ENCODE measurements at regions not wholly inside any gene's neighbourhood (a gene's known extent, or its start where the extent isn't known, plus 50 kb on each side); places are given as distances from the start of the nearest gene placed in this dataset.

- Histone ChIP-seq H3K27ac (no peak overlapping the region), H3K27me3 (no peaks in the 10 kb centered on the region), H3K4me3 (no peak overlapping the region), H3K36me3 (no peaks in the 10 kb centered on the region), H3K4me1 (no peaks in the 10 kb centered on the region), H3K9me3 (no peaks in the 10 kb centered on the region)
- TF ChIP-seq POLR2A (IDR thresholded peaks at IDR 0.05) = no peak
- TF ChIP-seq, protein P1, sequence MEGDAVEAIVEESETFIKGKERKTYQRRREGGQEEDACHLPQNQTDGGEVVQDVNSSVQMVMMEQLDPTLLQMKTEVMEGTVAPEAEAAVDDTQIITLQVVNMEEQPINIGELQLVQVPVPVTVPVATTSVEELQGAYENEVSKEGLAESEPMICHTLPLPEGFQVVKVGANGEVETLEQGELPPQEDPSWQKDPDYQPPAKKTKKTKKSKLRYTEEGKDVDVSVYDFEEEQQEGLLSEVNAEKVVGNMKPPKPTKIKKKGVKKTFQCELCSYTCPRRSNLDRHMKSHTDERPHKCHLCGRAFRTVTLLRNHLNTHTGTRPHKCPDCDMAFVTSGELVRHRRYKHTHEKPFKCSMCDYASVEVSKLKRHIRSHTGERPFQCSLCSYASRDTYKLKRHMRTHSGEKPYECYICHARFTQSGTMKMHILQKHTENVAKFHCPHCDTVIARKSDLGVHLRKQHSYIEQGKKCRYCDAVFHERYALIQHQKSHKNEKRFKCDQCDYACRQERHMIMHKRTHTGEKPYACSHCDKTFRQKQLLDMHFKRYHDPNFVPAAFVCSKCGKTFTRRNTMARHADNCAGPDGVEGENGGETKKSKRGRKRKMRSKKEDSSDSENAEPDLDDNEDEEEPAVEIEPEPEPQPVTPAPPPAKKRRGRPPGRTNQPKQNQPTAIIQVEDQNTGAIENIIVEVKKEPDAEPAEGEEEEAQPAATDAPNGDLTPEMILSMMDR (IDR thresholded peaks at IDR 0.05) = no peak
- intact Hi-C loops (cut with DNase I) = no loop called here
- WGBS, 2 donors = 59 to 65% methylated on average over 4 of the region's 4 CpGs
- DNase-seq = no peak
Observed at GRCh38 chr10:117635826-117636225, 93.3 kb downstream of the EMX2 start.

GRCh38 chr10:117638200-117638599, 95.7 kb downstream of the EMX2 start:
- no peak for TF ChIP-seq POLR2A (IDR thresholded peaks at IDR 0.05)
- TF ChIP-seq, protein P1 (IDR thresholded peaks at IDR 0.05) = no peak
- intact Hi-C loops (cut with DNase I) = no loop called here
- no peak for DNase-seq
- Histone ChIP-seq H3K4me1 (no peaks in the 10 kb centered on the region), H3K27me3 (peaks cover 0 to 5% (median 0%) of the 10 kb centered on the region in 4 donors), H3K9me3 (no peaks in the 10 kb centered on the region), H3K4me3 (no peak overlapping the region), H3K36me3 (no peaks in the 10 kb centered on the region), H3K27ac (no peak overlapping the region)
- 91 to 94% methylated on average over 2 of the region's 2 CpGs for WGBS, 2 donors

DNA sequence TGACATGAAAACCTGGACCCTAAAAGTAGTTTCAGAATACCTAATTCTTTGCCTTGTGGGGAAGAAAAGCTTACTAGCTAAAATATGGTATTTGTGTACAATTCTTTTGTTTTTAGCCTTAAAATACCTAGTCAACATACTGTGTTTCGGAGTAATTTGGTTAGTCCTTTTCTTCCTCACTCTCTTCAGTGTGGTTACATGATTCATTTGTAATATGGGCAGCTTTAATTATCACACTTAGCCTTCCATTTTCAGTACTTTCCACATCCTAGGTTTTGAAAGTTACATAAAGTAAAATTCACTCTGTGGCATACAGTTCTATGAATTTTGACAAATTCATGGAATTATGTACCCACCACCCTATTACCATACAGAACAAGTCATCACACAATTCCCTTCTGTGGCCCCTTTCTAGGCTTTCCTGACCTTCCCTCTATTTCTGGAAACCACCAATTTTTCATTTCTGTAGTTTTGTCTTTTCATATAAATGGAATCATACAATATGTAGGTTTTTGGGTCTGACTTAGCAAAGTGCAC, 96.2 kb downstream of the EMX2 start:
- TF ChIP-seq, protein P1 (IDR thresholded peaks at IDR 0.05) = no peak
- TF ChIP-seq POLR2A (IDR thresholded peaks at IDR 0.05) = no peak
- Histone ChIP-seq H3K27ac (no peak overlapping the region), H3K27me3 (peaks cover 0 to 5% (median 0%) of the 10 kb centered on the region in 4 donors), H3K4me3 (no peak overlapping the region), H3K9me3 (no peaks in the 10 kb centered on the region), H3K4me1 (no peaks in the 10 kb centered on the region), H3K36me3 (no peaks in the 10 kb centered on the region)
- WGBS, 2 donors = 50 to 61% methylated on average over 1 of the region's 1 CpG
- no peak for DNase-seq
- intact Hi-C loops (cut with DNase I) = no loop called here

DNA sequence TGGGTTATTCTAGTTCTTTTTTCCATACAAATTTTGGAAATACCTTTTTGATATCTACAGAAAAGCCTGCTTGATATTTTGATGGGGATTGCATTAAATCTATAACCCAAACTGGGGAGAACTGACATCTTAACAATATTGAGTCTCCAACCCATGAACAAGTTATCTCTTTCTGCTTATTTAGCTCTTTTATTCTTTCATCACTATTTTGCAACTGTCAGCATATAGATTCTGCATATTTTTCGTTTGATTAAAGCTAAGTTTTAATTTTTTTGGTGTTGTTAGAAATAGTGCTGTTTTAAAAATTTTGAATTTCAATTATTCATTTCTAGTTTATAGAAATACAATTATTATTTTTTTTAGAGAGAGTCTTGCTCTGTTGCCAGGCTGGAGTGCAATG, 97.9 kb downstream of the EMX2 start:
- Histone ChIP-seq H3K27ac (no peak overlapping the region), H3K9me3 (no peaks in the 10 kb centered on the region), H3K4me3 (no peak overlapping the region), H3K36me3 (no peaks in the 10 kb centered on the region), H3K4me1 (no peaks in the 10 kb centered on the region), H3K27me3 (peaks cover 0 to 9% (median 0%) of the 10 kb centered on the region in 4 donors)
- DNase-seq = no peak
- 9 to 20% methylated on average over 1 of the region's 1 CpG for WGBS, 2 donors
- intact Hi-C loops (cut with DNase I) = no loop called here
- TF ChIP-seq, protein P1 (IDR thresholded peaks at IDR 0.05) = no peak
- no peak for TF ChIP-seq POLR2A (IDR thresholded peaks at IDR 0.05)

DNA sequence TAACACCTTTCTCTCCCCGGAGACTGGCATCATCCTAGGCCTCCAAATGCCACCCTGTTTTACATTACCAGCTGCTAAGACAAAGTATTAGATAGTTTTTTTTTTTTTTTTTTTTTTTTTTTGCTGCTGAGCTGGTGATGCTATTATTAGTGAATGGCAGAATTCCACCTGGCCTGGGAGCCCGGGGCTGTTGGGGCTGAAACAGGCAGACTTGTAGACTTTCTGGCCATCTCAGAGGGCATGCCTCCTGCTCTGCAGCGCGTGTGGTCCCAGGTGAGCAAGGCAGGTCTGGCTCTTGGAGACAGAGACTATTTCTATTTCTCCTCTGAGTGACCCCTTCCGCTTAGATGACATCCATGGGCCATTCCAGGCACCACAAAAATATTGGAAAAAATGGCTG, 104.2 kb downstream of the EMX2 start:
- intact Hi-C loops (cut with DNase I) = no loop called here
- H3K4me3 ChIP-seq = no peak overlapping the region
- no peaks in the 10 kb centered on the region for H3K9me3 ChIP-seq
- H3K27ac ChIP-seq = no peak overlapping the region
- WGBS, 2 donors = 67 to 81% methylated on average over 2 to 5 of the region's 5 CpGs
- TF ChIP-seq POLR2A (IDR thresholded peaks at IDR 0.05) = no peak
- TF ChIP-seq, protein P1 (IDR thresholded peaks at IDR 0.05) = no peak
- no peaks in the 10 kb centered on the region for H3K4me1 ChIP-seq
- peaks cover 0 to 14% (median 0%) of the 10 kb centered on the region in 4 donors for H3K27me3 ChIP-seq
- H3K36me3 ChIP-seq = no peaks in the 10 kb centered on the region
- no peak for DNase-seq

Measured in esophagus squamous epithelium (tissue), 5 donors.